Thoracic aorta (tissue), 2 donors: ENCODE measurements at regions not wholly inside any gene's neighbourhood (a gene's known extent, or its start where the extent isn't known, plus 50 kb on each side); places are given as distances from the start of the nearest gene placed in this dataset.

Source experiments
- ATAC-seq: fragments of 150-250 bp; one replicate; pipeline ENCODE4 v1.8.0; 2017; ENCODE audit warnings: low read depth; ENCODE audit not compliant: insufficient number of reproducible peaks, low FRiP score
- DNase-seq: peaks from one replicate; pipeline ENCODE4 v3.0.0-alpha.2; 2020; ENCODE audit warnings: low spot score
- H3K27ac ChIP-seq, 2 donors: fragments of 200-600 bp; sonication (generic); 1 replicate in 1 of 2; 2 replicates in 1 of 2; pipeline ENCODE4 v1.5.1; 2016; ENCODE audit warnings: mild to moderate bottlenecking in 2 of 2, moderate library complexity in 2 of 2
- H3K27me3 ChIP-seq: fragments of 200-600 bp; sonication (generic); replicated peaks from 2 replicates; pipeline ENCODE4 v1.6.0; 2016; ENCODE audit warnings: mild to moderate bottlenecking; ENCODE audit not compliant: insufficient read depth
- H3K36me3 ChIP-seq: fragments of 200-600 bp; sonication (generic); one replicate; pipeline ENCODE4 v1.5.1; 2016
- H3K4me1 ChIP-seq, 2 donors: fragments of 200-600 bp; sonication (generic); 1 replicate in 1 of 2; 2 replicates in 1 of 2; pipeline versions ENCODE4 v1.5.1 to v1.6.0; 2016; ENCODE audit warnings: low read depth in 2 of 2, mild to moderate bottlenecking in 1 of 2; ENCODE audit not compliant: control insufficient read depth in 1 of 2
- H3K4me3 ChIP-seq: fragments of 200-600 bp; sonication (generic); 2 replicates; pipeline ENCODE4 v1.5.1; 2016; ENCODE audit warnings: mild to moderate bottlenecking
- H3K9me3 ChIP-seq: fragments of 200-600 bp; sonication (generic); 2 replicates; pipeline ENCODE4 v1.5.1; 2016
- TF ChIP-seq, protein P1 (sequence below): fragments of 200-600 bp; sonication (generic); IDR thresholded peaks from one replicate; pipeline ENCODE4 v1.5.1; 2019; ENCODE audit warnings: antibody characterized with exemption

DNA sequence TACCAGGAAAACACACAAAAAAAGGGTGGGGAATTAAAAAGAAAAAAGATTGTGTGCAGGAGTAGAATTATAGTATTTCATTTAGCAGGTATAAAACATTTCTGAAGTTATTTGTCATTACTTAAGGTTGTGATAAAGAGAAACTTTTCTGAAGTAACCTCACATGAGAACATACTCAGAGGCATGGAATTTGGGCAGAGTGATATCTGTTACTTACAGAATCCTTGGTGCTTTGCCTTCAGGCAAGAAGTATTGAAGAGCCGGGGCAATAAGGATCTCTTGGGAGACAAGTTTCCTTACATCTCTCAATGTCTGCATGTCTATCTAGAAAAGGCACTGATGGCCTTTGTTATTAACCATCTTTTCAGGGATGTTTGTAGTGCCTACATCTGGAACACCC lies 179.7 kb upstream of the ROBO1 start:
- H3K9me3 ChIP-seq: no peaks in the 10 kb centered on the region
- no peaks in the 10 kb centered on the region for H3K4me1 ChIP-seq
- H3K4me3 ChIP-seq: no peak overlapping the region
- H3K27me3 ChIP-seq: no peaks in the 10 kb centered on the region
- no peaks in the 10 kb centered on the region for H3K36me3 ChIP-seq
- no peak for DNase-seq
- no peak overlapping the region for H3K27ac ChIP-seq
- no peak for ATAC-seq
- TF ChIP-seq, protein P1, sequence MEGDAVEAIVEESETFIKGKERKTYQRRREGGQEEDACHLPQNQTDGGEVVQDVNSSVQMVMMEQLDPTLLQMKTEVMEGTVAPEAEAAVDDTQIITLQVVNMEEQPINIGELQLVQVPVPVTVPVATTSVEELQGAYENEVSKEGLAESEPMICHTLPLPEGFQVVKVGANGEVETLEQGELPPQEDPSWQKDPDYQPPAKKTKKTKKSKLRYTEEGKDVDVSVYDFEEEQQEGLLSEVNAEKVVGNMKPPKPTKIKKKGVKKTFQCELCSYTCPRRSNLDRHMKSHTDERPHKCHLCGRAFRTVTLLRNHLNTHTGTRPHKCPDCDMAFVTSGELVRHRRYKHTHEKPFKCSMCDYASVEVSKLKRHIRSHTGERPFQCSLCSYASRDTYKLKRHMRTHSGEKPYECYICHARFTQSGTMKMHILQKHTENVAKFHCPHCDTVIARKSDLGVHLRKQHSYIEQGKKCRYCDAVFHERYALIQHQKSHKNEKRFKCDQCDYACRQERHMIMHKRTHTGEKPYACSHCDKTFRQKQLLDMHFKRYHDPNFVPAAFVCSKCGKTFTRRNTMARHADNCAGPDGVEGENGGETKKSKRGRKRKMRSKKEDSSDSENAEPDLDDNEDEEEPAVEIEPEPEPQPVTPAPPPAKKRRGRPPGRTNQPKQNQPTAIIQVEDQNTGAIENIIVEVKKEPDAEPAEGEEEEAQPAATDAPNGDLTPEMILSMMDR: no peak

- H3K4me3 ChIP-seq: no peak overlapping the region
- ATAC-seq: no peak
- TF ChIP-seq, protein P1: no peak
- H3K27me3 ChIP-seq: no peaks in the 10 kb centered on the region
- DNase-seq: no peak
- no peak overlapping the region for H3K27ac ChIP-seq
- H3K4me1 ChIP-seq: no peaks in the 10 kb centered on the region
- no peaks in the 10 kb centered on the region for H3K36me3 ChIP-seq
- no peaks in the 10 kb centered on the region for H3K9me3 ChIP-seq
These were observed 169.8 kb upstream of the ROBO1 start for GRCh38 chr3:79937567-79937966.

DNA sequence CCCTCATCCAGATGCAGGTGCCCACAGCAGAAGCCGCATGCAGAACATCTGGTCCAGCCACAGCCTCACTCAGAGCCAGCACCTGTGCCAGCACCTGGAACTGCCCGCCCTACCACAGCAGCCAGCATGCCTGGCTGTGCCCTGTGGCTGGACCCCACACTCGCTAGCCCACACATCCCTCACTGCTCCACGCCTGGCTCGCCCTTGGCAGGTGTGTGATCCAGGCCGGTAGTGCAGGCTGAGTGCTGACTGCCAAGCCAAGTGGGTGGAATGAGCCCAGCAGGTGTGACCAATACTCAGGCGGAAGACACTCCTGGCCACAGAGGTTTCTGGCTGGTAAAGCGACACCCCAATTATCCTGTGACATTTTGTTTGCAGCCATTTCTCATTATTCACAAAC lies 162.4 kb upstream of the ROBO1 start:
- TF ChIP-seq, protein P1: no peak
- ATAC-seq: no peak

DNA sequence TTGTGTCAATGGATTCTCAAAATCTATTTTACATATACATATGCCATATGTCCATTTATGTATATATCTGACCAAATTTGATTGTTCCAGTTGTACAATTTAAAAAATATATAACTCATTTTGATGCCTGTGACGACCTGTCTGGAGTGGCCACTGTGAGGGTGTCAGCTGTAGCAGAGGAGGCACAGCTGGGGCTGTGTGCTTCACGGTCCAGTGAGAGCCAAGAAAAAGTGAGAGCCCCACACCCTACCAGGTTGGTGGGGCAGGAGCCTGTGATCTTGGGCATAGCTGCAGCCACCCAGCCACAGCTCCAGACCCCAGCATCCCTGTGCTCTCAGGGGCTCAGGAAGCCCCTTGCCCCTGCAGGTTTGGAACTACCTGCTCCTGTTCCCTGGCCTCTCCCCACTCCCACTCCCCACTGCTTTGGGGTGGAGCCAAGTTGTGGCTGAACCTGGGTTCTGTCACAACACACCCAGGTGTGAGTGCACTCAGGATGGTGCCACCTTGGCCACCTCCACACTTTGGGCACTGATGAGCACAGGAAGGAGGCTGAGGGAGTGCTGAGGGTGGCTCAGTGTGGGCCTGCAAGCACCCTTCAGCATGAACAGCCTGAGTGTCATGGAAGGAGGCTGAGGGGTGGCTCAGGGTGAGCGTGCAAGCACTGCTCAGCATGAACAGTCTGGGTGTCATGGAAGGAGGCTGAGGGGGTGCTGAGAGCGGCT lies 161.1 kb upstream of the ROBO1 start:
- H3K4me1 ChIP-seq: no peaks in the 10 kb centered on the region
- H3K27me3 ChIP-seq: no peaks in the 10 kb centered on the region
- H3K4me3 ChIP-seq: no peak overlapping the region
- H3K9me3 ChIP-seq: no peaks in the 10 kb centered on the region
- no peak for ATAC-seq
- TF ChIP-seq, protein P1: no peak
- no peak overlapping the region for H3K27ac ChIP-seq
- H3K36me3 ChIP-seq: no peaks in the 10 kb centered on the region
- no peak for DNase-seq

More for the DNA sequence above, 162.4 kb upstream of the ROBO1 start:
- no peak overlapping the region for H3K4me3 ChIP-seq
- no peaks in the 10 kb centered on the region for H3K9me3 ChIP-seq
- DNase-seq: no peak
- no peaks in the 10 kb centered on the region for H3K4me1 ChIP-seq
- H3K27ac ChIP-seq: no peak overlapping the region
- H3K27me3 ChIP-seq: no peaks in the 10 kb centered on the region
- H3K36me3 ChIP-seq: no peaks in the 10 kb centered on the region

GRCh38 chr3:79926522-79926921 lies 158.7 kb upstream of the ROBO1 start:
- Histone ChIP-seq H3K4me3 (no peak overlapping the region), H3K4me1 (no peaks in the 10 kb centered on the region)
- ATAC-seq: no peak

More at GRCh38 chr3:79926522-79926921, 158.7 kb upstream of the ROBO1 start:
- Histone ChIP-seq H3K36me3 (no peaks in the 10 kb centered on the region), H3K27ac (no peak overlapping the region), H3K27me3 (no peaks in the 10 kb centered on the region), H3K9me3 (no peaks in the 10 kb centered on the region)
- TF ChIP-seq, protein P1: no peak
- no peak for DNase-seq
